GM12878 (cell line): ENCODE measurements at regions not wholly inside any gene's neighbourhood (a gene's known extent, or its start where the extent isn't known, plus 50 kb on each side); places are given as distances from the start of the nearest gene placed in this dataset.

Source experiments
- ATAC-seq: fragments of 200-7000 bp; cut with Tn5 transposase; 3 replicates; pipeline ENCODE4 v1.9.1; 2020; ENCODE audit warnings: mild to moderate bottlenecking, moderate library complexity
- BruUV-seq: library from RNA; stranded (reverse); fragments of 400-500 nt; replicated peaks from 2 replicates; lab custom pipeline; 2021; lab: Mats Ljungman, UMichigan
- CTCF ChIA-PET: fragments of 300-600 bp; sonication (Branson Sonifier 250); formaldehyde crosslinking; extraction: SDS; loops from one replicate; lab custom pipeline; 2021; ENCODE audit warnings: inconsistent platforms; lab: Yijun Ruan, JAX
- POLR2A ChIA-PET: fragments of 350-600 bp; formaldehyde crosslinking; extraction: SDS; loops from one replicate; lab custom pipeline; 2021; ENCODE audit warnings: inconsistent platforms; lab: Charles Lee
- RAD21 ChIA-PET: fragments of 300-600 bp; sonication (Branson Sonifier 250); formaldehyde crosslinking; loops from one replicate; lab custom pipeline; 2023; ENCODE audit warnings: antibody characterized with exemption; ENCODE audit not compliant: unreplicated experiment; lab: Charles Lee
- SMC1A ChIA-PET: fragments of 300-600 bp; sonication (Branson Sonifier 250); formaldehyde crosslinking; loops from one replicate; lab custom pipeline; 2023; ENCODE audit not compliant: unreplicated experiment, uncharacterized antibody; lab: Charles Lee
- DNase-seq: peaks from one replicate; pipeline ENCODE4 v3.0.0-alpha.2; 2011; ENCODE audit warnings: low read depth, low spot score
- FAIRE-seq: peaks from 3 replicates; lab custom pipeline; 2011; peaks lifted over from hg19 to GRCh38; lab: Jason Lieb, UNC
- H2AFZ ChIP-seq: 2 replicates; pipeline ENCODE4 v1.6.0; 2011; ENCODE audit warnings: low read depth, low read length, control low read depth; ENCODE audit not compliant: control insufficient read depth
- H3K27ac ChIP-seq: 2 replicates; pipeline ENCODE4 v1.5.1; 2011; ENCODE audit warnings: control low read depth; ENCODE audit not compliant: control insufficient read depth, insufficient read depth
- H3K27me3 ChIP-seq, 2 experiments: replicated peaks in 1 of 2; 2 replicates each; pipeline versions ENCODE4 v1.6.0 to v1.6.1; 2011; ENCODE audit warnings: low read length in 1 of 2; ENCODE audit not compliant: control insufficient read depth in 2 of 2, insufficient read depth in 2 of 2
- H3K36me3 ChIP-seq, 2 experiments: 2 replicates each; pipeline ENCODE4 v1.5.1; 2011; ENCODE audit warnings: low read length in 1 of 2; ENCODE audit not compliant: control insufficient read depth in 2 of 2, insufficient read depth in 2 of 2
- H3K4me1 ChIP-seq: 2 replicates; pipeline ENCODE4 v1.6.1; 2011; ENCODE audit warnings: mild to moderate bottlenecking, low read length, moderate library complexity, mixed read lengths; ENCODE audit not compliant: control insufficient read depth, insufficient read depth
- H3K4me2 ChIP-seq: 2 replicates; pipeline ENCODE4 v1.6.0; 2011; ENCODE audit warnings: control low read depth; ENCODE audit not compliant: control insufficient read depth, insufficient read depth
- H3K4me3 ChIP-seq: fragments of 200-600 bp; sonication (generic); 2 replicates; pipeline ENCODE4 v1.5.1; 2016
- H3K79me2 ChIP-seq: 2 replicates; pipeline ENCODE4 v1.6.0; 2011; ENCODE audit warnings: low read length; ENCODE audit not compliant: control insufficient read depth, insufficient read depth
- H3K9ac ChIP-seq: 2 replicates; pipeline ENCODE4 v1.8.0; 2011; ENCODE audit warnings: low read length, control low read depth, mixed read lengths; ENCODE audit not compliant: control insufficient read depth, insufficient read depth
- H3K9me3 ChIP-seq: replicated peaks from 3 replicates; pipeline ENCODE4 v1.5.1; 2011; ENCODE audit warnings: mild to moderate bottlenecking, low read length; ENCODE audit not compliant: control insufficient read depth, insufficient read depth
- H4K20me1 ChIP-seq: 2 replicates; pipeline ENCODE4 v1.6.0; 2011; ENCODE audit not compliant: control insufficient read depth, insufficient read depth
- EED ChIP-seq: sonication (generic); IDR thresholded peaks from 2 replicates; pipeline ENCODE4 v1.6.1; 2016; ENCODE audit warnings: antibody characterized with exemption, low read depth
- FOXM1 ChIP-seq: IDR thresholded peaks from 2 replicates; pipeline ENCODE4 v1.6.1; 2012; ENCODE audit warnings: low read depth, mild to moderate bottlenecking, inconsistent platforms, low read length, moderate library complexity
- GATAD2B ChIP-seq: fragments of 450-650 bp; conservative IDR thresholded peaks from 2 replicates; pipeline ENCODE4 v1.6.1; 2017; ENCODE audit warnings: low read depth, mild to moderate bottlenecking, moderate library complexity
- IRF3 ChIP-seq: fragments of 450-650 bp; IDR thresholded peaks from 2 replicates; pipeline ENCODE4 v1.6.1; 2014; ENCODE audit warnings: mild to moderate bottlenecking
- NRF1 ChIP-seq: conservative IDR thresholded peaks from 2 replicates; pipeline ENCODE4 v1.6.1; 2011; ENCODE audit warnings: mild to moderate bottlenecking, low read depth, low read length, improper control_type of control experiment
- POLR2AphosphoS5 ChIP-seq: IDR thresholded peaks from 2 replicates; pipeline ENCODE4 v1.6.1; 2011; ENCODE audit warnings: mild to moderate bottlenecking, low read length, inconsistent platforms
- PRDM15 ChIP-seq: fragments of 450-650 bp; formaldehyde crosslinking; IDR thresholded peaks from 2 replicates; pipeline ENCODE4 v1.4.0; 2020; ENCODE audit warnings: mild to moderate bottlenecking, moderate library complexity
- RBBP5 ChIP-seq: fragments of 200-600 bp; sonication (generic); conservative IDR thresholded peaks from 2 replicates; pipeline ENCODE4 v1.6.1; 2016
- RFX5 ChIP-seq: IDR thresholded peaks from 2 replicates; pipeline ENCODE4 v1.6.1; 2011; ENCODE audit warnings: low read depth, low read length, improper control_type of control experiment
- TAF1 ChIP-seq: IDR thresholded peaks from 2 replicates; pipeline ENCODE4 v1.6.1; 2011; ENCODE audit warnings: mild to moderate bottlenecking, low read depth, low read length, borderline replicate concordance
- ZNF207 ChIP-seq: fragments of 450-650 bp; IDR thresholded peaks from 2 replicates; pipeline ENCODE4 v1.6.1; 2014; ENCODE audit warnings: antibody characterized with exemption, mild to moderate bottlenecking, borderline replicate concordance
- ZNF24 ChIP-seq: fragments of 450-650 bp; IDR thresholded peaks from 2 replicates; pipeline ENCODE4 v1.6.1; 2017; ENCODE audit warnings: antibody characterized with exemption, mild to moderate bottlenecking
- WGBS: methylation state at CpG from one replicate; pipeline ENCODE4 v1.1.6; 2016; ENCODE audit warnings: low lambda C conversion rate; ENCODE audit not compliant: insufficient replicate concordance, insufficient coverage; ENCODE audit errors: missing lambda C conversion rate; 5-methylcytosine and 5-hydroxymethylcytosine counted together
- in situ Hi-C: fragments of 300-500 bp; cut with MboI; formaldehyde crosslinking; loops from 9 replicates; pipeline ENCODE4 v1.14.3; 2018; ENCODE audit warnings: mixed read lengths
- intact Hi-C: fragments of 100-400 bp; cut with micrococcal nuclease; formaldehyde crosslinking; loops from one replicate; pipeline ENCODE4 v1.14.2; 2022; ENCODE audit not compliant: unreplicated experiment
- TF ChIP-seq, protein P1 (sequence below): IDR thresholded peaks from 2 replicates; pipeline ENCODE4 v1.6.1; 2012; ENCODE audit warnings: mild to moderate bottlenecking, low read depth, low read length
- TF ChIP-seq, protein P2 (sequence below): fragments of 450-650 bp; IDR thresholded peaks from 2 replicates; pipeline ENCODE4 v1.6.1; 2017; ENCODE audit warnings: antibody characterized with exemption, mild to moderate bottlenecking, moderate library complexity

- no peak for DNase-seq
- no peak for ATAC-seq
- no TSS peak for BruUV-seq
- ChIA-PET CTCF (no interaction called here), POLR2A (no interaction called here), SMC1A (no interaction called here), RAD21 (no interaction called here)
- no peaks in the 10 kb centered on the region for H4K20me1 ChIP-seq
- no peaks in the 10 kb centered on the region for H3K27me3 ChIP-seq
- FAIRE-seq: no peak
- H3K36me3 ChIP-seq: no peaks in the 10 kb centered on the region
- H3K4me1 ChIP-seq: no peaks in the 10 kb centered on the region
- no peak overlapping the region for H3K4me2 ChIP-seq
- WGBS: 46% methylated on average over 4 of the region's 4 CpGs
- no peaks in the 10 kb centered on the region for H3K9me3 ChIP-seq
- intact Hi-C loops (no loop called here), in situ Hi-C loops (no loop called here)
- no peak overlapping the region for H2AFZ ChIP-seq
- H3K79me2 ChIP-seq: no peaks in the 10 kb centered on the region
- no peak overlapping the region for H3K4me3 ChIP-seq
- TF ChIP-seq IRF3: no peak
- no peak for TF ChIP-seq RFX5
- no peak for TF ChIP-seq POLR2AphosphoS5
- TF ChIP-seq EED: no peak
- TF ChIP-seq PRDM15 (CRISPR knock-in tag): no peak
- no peak for TF ChIP-seq ZNF207
- no peak for TF ChIP-seq RBBP5
- TF ChIP-seq GATAD2B: no peak
- TF ChIP-seq, protein P1, sequence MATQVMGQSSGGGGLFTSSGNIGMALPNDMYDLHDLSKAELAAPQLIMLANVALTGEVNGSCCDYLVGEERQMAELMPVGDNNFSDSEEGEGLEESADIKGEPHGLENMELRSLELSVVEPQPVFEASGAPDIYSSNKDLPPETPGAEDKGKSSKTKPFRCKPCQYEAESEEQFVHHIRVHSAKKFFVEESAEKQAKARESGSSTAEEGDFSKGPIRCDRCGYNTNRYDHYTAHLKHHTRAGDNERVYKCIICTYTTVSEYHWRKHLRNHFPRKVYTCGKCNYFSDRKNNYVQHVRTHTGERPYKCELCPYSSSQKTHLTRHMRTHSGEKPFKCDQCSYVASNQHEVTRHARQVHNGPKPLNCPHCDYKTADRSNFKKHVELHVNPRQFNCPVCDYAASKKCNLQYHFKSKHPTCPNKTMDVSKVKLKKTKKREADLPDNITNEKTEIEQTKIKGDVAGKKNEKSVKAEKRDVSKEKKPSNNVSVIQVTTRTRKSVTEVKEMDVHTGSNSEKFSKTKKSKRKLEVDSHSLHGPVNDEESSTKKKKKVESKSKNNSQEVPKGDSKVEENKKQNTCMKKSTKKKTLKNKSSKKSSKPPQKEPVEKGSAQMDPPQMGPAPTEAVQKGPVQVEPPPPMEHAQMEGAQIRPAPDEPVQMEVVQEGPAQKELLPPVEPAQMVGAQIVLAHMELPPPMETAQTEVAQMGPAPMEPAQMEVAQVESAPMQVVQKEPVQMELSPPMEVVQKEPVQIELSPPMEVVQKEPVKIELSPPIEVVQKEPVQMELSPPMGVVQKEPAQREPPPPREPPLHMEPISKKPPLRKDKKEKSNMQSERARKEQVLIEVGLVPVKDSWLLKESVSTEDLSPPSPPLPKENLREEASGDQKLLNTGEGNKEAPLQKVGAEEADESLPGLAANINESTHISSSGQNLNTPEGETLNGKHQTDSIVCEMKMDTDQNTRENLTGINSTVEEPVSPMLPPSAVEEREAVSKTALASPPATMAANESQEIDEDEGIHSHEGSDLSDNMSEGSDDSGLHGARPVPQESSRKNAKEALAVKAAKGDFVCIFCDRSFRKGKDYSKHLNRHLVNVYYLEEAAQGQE: no peak
- TF ChIP-seq, protein P2, sequence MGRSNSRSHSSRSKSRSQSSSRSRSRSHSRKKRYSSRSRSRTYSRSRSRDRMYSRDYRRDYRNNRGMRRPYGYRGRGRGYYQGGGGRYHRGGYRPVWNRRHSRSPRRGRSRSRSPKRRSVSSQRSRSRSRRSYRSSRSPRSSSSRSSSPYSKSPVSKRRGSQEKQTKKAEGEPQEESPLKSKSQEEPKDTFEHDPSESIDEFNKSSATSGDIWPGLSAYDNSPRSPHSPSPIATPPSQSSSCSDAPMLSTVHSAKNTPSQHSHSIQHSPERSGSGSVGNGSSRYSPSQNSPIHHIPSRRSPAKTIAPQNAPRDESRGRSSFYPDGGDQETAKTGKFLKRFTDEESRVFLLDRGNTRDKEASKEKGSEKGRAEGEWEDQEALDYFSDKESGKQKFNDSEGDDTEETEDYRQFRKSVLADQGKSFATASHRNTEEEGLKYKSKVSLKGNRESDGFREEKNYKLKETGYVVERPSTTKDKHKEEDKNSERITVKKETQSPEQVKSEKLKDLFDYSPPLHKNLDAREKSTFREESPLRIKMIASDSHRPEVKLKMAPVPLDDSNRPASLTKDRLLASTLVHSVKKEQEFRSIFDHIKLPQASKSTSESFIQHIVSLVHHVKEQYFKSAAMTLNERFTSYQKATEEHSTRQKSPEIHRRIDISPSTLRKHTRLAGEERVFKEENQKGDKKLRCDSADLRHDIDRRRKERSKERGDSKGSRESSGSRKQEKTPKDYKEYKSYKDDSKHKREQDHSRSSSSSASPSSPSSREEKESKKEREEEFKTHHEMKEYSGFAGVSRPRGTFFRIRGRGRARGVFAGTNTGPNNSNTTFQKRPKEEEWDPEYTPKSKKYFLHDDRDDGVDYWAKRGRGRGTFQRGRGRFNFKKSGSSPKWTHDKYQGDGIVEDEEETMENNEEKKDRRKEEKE: no peak
- TF ChIP-seq NRF1: no peak
- TF ChIP-seq ZNF24: no peak
- TF ChIP-seq FOXM1: no peak
- no peak for TF ChIP-seq TAF1
- H3K27ac ChIP-seq: no peak overlapping the region
- no peak overlapping the region for H3K9ac ChIP-seq
Measured at GRCh38 chr5:121755266-121755665, 96.4 kb upstream of the FTMT start.
